ENCODE measurements at regions not wholly inside any gene's neighbourhood (a gene's known extent, or its start where the extent isn't known, plus 50 kb on each side); places are given as distances from the start of the nearest gene placed in this dataset.
A peak's percentile ranks its signal among the peaks of the same experiment; 100 is the strongest.
"Not testable (repeated sequence)": the region's sequence is repeated elsewhere in the genome, so short reads cannot be mapped to it uniquely, and the experiment has no call there.

GRCh38 chr6:91241946-91242613 lies 655.2 kb upstream of the MAP3K7 start:
- DNase-seq: peak; percentile 14

GRCh38 chr6:91240878-91241603 lies 654.2 kb upstream of the MAP3K7 start:
- DNase-seq: no peak

DNA sequence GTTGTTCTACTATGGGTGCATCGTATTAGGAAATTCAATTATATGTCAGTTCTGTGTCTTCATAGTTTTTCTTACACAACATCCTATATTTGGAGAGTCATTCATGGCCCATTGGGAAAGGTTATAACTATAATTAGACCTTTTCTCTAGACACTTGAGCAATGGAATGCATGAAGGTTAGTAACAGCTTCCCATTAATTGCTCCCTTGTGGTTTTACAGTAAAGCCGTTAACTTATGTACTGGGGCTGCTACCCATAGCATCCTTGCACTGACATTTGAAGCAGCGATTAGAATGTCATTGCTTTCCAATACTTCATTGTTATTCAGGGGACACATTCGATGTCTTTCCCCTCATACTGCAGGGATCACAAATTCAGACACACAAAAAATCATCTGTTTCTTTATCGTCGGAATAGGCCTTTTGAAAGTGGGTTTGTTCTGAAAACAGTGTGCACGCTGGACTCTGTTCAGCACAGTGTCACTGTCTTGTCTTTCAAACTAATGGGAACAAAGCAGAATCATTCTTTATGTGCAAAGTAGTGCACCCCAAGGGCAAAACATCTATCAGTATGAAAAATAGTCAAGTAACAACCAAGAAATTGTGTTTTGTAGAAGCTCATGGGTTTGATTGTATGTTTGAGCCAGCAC lies 634.3 kb upstream of the MAP3K7 start:
- DNase-seq: no peak

GRCh38 chr6:91213229-91213901 lies 626.5 kb upstream of the MAP3K7 start:
- DNase-seq: no peak

- no peak for DNase-seq
These were observed 611.9 kb upstream of the MAP3K7 start for GRCh38 chr6:91198588-91199255.

GRCh38 chr6:91196729-91197128 lies 609.9 kb upstream of the MAP3K7 start:
- DNase-seq: no peak

GRCh38 chr6:91193446-91193845 lies 606.6 kb upstream of the MAP3K7 start:
- DNase-seq: peak; percentile 36

DNA sequence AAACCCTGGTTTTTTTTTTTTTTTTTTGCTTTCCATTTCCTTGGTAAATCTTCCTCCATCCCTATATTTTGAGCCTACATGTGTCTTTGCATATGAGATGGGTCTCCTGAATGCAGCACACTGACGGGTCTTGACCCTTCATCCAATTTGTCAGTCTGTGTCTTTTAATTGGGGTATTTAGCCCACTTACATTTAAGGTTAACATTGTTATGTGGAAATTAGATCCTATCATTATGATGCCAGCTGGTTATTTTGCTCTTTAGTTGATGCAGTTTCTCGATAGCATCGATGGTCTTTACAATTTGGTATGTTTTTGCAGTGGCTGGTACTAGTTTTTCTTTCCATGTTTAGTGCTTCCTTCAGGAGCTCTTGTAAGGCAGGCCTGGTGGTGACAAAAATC lies 603.2 kb upstream of the MAP3K7 start:
- DNase-seq: not testable (repeated sequence)

- no peak for DNase-seq
These were observed 598.2 kb upstream of the MAP3K7 start for GRCh38 chr6:91185072-91185471.

GRCh38 chr6:91181416-91181815 lies 594.5 kb upstream of the MAP3K7 start:
- DNase-seq: no peak

DNA sequence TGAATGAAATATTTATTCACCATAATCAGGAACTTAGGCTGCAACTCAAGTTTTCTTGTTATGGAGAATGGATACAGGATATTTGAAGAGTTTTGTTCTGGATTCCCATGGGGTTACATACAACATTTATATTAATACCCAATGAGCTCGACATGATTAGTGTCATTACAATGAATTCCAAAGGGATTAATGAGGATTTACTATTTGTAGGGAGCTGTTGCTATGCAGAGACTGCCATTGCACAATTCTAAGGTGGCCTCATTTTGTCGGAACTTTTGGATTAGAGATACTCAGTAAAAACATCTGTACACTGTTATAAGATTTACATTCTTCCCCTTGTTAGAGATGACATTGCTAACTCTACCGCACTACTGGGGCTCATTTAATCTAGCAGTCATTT lies 586.8 kb upstream of the MAP3K7 start:
- DNase-seq: no peak

DNA sequence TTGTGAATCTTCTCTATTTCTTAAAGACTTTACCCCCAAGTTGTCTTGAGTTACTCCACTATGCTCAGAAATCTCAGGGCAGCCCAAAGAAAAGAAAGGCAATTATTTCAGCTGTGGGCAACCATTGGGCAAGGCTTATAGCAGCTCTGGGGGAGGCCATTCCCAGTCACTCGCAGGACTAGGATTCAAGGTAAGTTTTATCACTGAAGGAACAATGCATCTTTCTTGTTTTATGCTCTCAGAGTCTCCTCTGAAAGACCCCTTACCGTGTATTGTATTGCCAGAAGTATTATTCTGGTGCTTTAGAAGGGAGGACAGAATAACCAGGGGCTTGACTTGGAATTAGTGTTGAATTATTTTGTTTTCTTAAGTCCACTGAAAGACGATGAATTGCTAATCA lies 586.3 kb upstream of the MAP3K7 start:
- no peak for DNase-seq

GRCh38 chr6:91171754-91172462 lies 585.0 kb upstream of the MAP3K7 start:
- no peak for DNase-seq

GRCh38 chr6:91167846-91168245 lies 581.0 kb upstream of the MAP3K7 start:
- DNase-seq: peak; percentile 24

- DNase-seq: no peak
These were observed 579.6 kb upstream of the MAP3K7 start for GRCh38 chr6:91166271-91167046.

- no peak for DNase-seq
These were observed 577.2 kb upstream of the MAP3K7 start for GRCh38 chr6:91164105-91164504.

DNA sequence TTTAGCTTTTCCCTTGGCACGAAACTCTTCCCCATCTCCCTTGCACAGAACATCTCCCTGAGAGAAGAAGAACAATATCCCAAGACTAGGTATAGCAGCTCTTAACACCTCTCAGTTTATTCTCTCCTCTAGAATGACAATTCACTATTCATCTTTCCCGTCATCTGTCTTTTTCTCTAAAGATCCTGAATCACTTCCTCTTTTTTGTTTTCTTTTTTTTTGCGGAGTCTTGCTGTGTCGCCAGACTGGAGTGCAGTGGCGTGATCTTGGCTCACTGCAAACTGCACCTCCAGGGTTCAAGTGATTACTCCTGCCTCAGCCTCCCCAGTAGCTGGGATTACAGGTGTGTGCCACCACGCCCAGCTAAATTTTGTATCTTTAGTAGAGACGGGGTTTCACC lies 574.4 kb upstream of the MAP3K7 start:
- DNase-seq: no peak

DNA sequence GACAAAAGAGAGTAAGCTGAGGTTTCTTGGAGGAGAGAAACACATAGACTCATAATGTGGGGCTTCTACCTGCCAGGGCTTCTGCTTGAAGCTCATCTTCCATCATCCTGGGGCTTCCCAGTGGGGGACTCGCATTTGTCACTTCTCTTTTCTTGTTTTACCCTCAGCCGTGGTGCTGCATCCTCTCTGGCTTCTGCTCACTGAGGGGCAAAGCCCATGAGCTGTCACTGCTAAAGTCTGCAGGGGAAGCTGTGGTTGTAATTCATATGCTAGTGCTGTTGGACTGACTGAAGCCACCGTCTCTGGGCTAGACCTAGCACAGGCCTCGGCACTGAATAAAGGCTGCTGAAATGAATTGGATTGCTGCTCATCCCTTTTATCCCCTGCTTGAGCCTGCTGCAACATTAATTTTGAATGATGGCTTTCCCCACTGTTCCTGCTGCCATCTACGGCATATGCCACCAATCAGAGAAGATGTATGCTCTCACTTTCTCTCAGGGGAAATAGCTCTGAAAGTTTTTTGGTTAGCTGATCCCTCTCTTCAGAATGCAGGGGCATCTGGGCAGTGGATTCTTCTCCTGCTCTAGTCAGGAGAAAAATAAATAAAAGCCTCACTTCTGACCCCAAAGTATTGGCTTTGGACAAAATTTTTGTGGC lies 568.4 kb upstream of the MAP3K7 start:
- no peak for DNase-seq

GRCh38 chr6:91152824-91153223 lies 566.0 kb upstream of the MAP3K7 start:
- no peak for DNase-seq

- DNase-seq: no peak
These were observed 563.3 kb upstream of the MAP3K7 start for GRCh38 chr6:91149956-91150705.

Data from NCI-H446 treated with DMSO at 0.1 percent for 48 hours (cell line).